K562 (cell line): ENCODE measurements at regions not wholly inside any gene's neighbourhood (a gene's known extent, or its start where the extent isn't known, plus 50 kb on each side); places are given as distances from the start of the nearest gene placed in this dataset.
A peak's percentile ranks its signal among the peaks of the same experiment; 100 is the strongest.

ENCODE experiments used
- ARID1B ChIP-seq: fragments of 450-650 bp; IDR thresholded peaks from 2 replicates; pipeline ENCODE4 v1.6.1; 2016; ENCODE audit warnings: antibody characterized with exemption, mild to moderate bottlenecking, inconsistent platforms
- CBFA2T2 ChIP-seq: fragments of 450-650 bp; conservative IDR thresholded peaks from 2 replicates; pipeline ENCODE4 v1.6.1; 2017; ENCODE audit warnings: mild to moderate bottlenecking
- CHD7 ChIP-seq: fragments of 200-600 bp; sonication (generic); IDR thresholded peaks from one replicate; pipeline ENCODE4 v1.6.1; 2012; ENCODE audit warnings: mild to moderate bottlenecking, low read depth, low read length, inconsistent platforms
- ELF2 ChIP-seq: fragments of 250-450 bp; sonication (Bioruptor Pico); IDR thresholded peaks from 2 replicates; pipeline ENCODE4 v1.5.0; 2021; ENCODE audit warnings: mild to moderate bottlenecking
- FOSL1 ChIP-seq: fragments of 200-800 bp; sonication (Bioruptor generic); conservative IDR thresholded peaks from 2 replicates; pipeline ENCODE4 v1.6.1; 2016; ENCODE audit warnings: missing genetic modification characterization, missing compliant biosample characterization
- MAZ ChIP-seq, 2 experiments: fragments of 450-650 bp in 1 of 2; sonication (generic) in 1 of 2; formaldehyde crosslinking; IDR thresholded peaks in 1 of 2; conservative IDR thresholded peaks in 1 of 2; 2 replicates each; pipeline versions ENCODE4 v1.4.0 to v1.5.0; 2020; ENCODE audit warnings: mild to moderate bottlenecking in 1 of 2, missing genetic modification reagents in 1 of 2
- NR3C1 ChIP-seq: sonication (generic); formaldehyde crosslinking; IDR thresholded peaks from 2 replicates; pipeline ENCODE4 v1.8.1; 2022; ENCODE audit warnings: missing genetic modification reagents
- SIRT6 ChIP-seq: IDR thresholded peaks from one replicate; pipeline ENCODE4 v1.6.1; 2012; ENCODE audit warnings: low read depth, mild to moderate bottlenecking, control low read depth, inconsistent platforms, low read length, moderate library complexity
- SNIP1 ChIP-seq: fragments of 450-650 bp; IDR thresholded peaks from 2 replicates; pipeline ENCODE4 v1.7.1; 2017; ENCODE audit warnings: low read depth, mild to moderate bottlenecking
- TAF15 ChIP-seq: fragments of 200-400 bp; formaldehyde crosslinking; IDR thresholded peaks from 2 replicates; pipeline ENCODE4 v1.6.1; 2017; ENCODE audit warnings: mild to moderate bottlenecking, low read depth, low read length, moderate library complexity
- XRCC3 ChIP-seq: fragments of 450-650 bp; IDR thresholded peaks from 2 replicates; pipeline ENCODE4 v1.6.1; 2017; ENCODE audit warnings: mild to moderate bottlenecking, moderate library complexity
- ZNF277 ChIP-seq: fragments of 250-450 bp; sonication (Bioruptor Pico); IDR thresholded peaks from 2 replicates; pipeline ENCODE4 v1.8.0; 2022; ENCODE audit warnings: inconsistent platforms, mild to moderate bottlenecking, moderate library complexity, borderline replicate concordance
- ZNF311 ChIP-seq: fragments of 250-450 bp; sonication (Bioruptor Pico); IDR thresholded peaks from 2 replicates; pipeline ENCODE4 v1.4.0; 2020; ENCODE audit warnings: mild to moderate bottlenecking, moderate library complexity
- ZNF655 ChIP-seq: fragments of 250-450 bp; sonication (Bioruptor Pico); IDR thresholded peaks from 2 replicates; pipeline ENCODE4 v1.5.0; 2021

GRCh38 chr9:68643901-68644809, 60.9 kb upstream of the PIP5K1B start (continued):
- TF ChIP-seq CHD7 (no peak), ZNF277 (CRISPR knock-in tag) (no peak), FOSL1 (no peak), TAF15 (no peak), XRCC3 (no peak), SNIP1 (no peak), ZNF655 (CRISPR knock-in tag) (no peak), CBFA2T2 (0 out of 2 replicates have a peak, but pooled peaks have one; percentile 34), ARID1B (peak; percentile 32; the same call in 1 of the 2 replicates), ELF2 (no peak), ZNF311 (CRISPR knock-in tag) (no peak), SIRT6 (no peak), MAZ (CRISPR knock-in tag; conservative IDR thresholded peaks at IDR 0.05 in 1 of 2, IDR thresholded peaks at IDR 0.05 in 1 of 2) (0 out of 4 replicates have a peak, but pooled peaks of 1 of the 2 experiments have one; percentile 19), NR3C1 (CRISPR knock-in tag) (no peak)
